GM23248 (cell line): ENCODE measurements at regions not wholly inside any gene's neighbourhood (a gene's known extent, or its start where the extent isn't known, plus 50 kb on each side); places are given as distances from the start of the nearest gene placed in this dataset.

Experiments
- EZH2 ChIP-seq: fragments of 200-600 bp; sonication (generic); IDR thresholded peaks from 2 replicates; pipeline ENCODE4 v1.6.1; 2018; ENCODE audit warnings: antibody characterized with exemption, mild to moderate bottlenecking; ENCODE audit not compliant: insufficient read depth, poor library complexity, severe bottlenecking
- EZH2phosphoT487 ChIP-seq: fragments of 200-600 bp; sonication (generic); IDR thresholded peaks from 2 replicates; pipeline ENCODE4 v1.6.1; 2018; ENCODE audit warnings: antibody characterized with exemption, moderate library complexity, mild to moderate bottlenecking, low read depth; ENCODE audit not compliant: insufficient read depth

GRCh38 chr6:102398788-102399390 lies 1005.4 kb downstream of the GRIK2 start:
- TF ChIP-seq EZH2 = no peak
- TF ChIP-seq EZH2phosphoT487 = no peak
